HL-60 (cell line): ENCODE measurements at regions not wholly inside any gene's neighbourhood (a gene's known extent, or its start where the extent isn't known, plus 50 kb on each side); places are given as distances from the start of the nearest gene placed in this dataset.
A peak's percentile ranks its signal among the peaks of the same experiment; 100 is the strongest.

Experiments
- DNase-seq, 2 experiments: peaks; one replicate each; pipeline ENCODE4 v3.0.0-alpha.2; 2010 to 2020; ENCODE audit warnings: low read depth in 1 of 2, low spot score in 1 of 2
- H3K27ac ChIP-seq: fragments of 250-450 bp; sonication (Bioruptor Pico); replicated peaks from 2 replicates; pipeline ENCODE4 v1.5.1; 2020; ENCODE audit warnings: mild to moderate bottlenecking, moderate library complexity
- H3K27me3 ChIP-seq: fragments of 250-450 bp; sonication (Bioruptor Pico); 2 replicates; pipeline ENCODE4 v1.5.1; 2021; ENCODE audit warnings: mild to moderate bottlenecking, moderate library complexity; ENCODE audit not compliant: insufficient read depth, poor library complexity, severe bottlenecking
- H3K4me3 ChIP-seq: replicated peaks from 2 replicates; pipeline ENCODE4 v1.5.1; 2011; ENCODE audit warnings: mild to moderate bottlenecking, control low read depth, low read length; ENCODE audit not compliant: insufficient read depth
- CTCF ChIP-seq: IDR thresholded peaks from one replicate; pipeline ENCODE4 v1.5.1; 2011; ENCODE audit warnings: low read length, control low read depth, inconsistent platforms; ENCODE audit not compliant: insufficient read depth
- GABPA ChIP-seq: IDR thresholded peaks from 2 replicates; pipeline ENCODE4 v1.6.1; 2012; ENCODE audit warnings: low read depth
- POLR2AphosphoS5 ChIP-seq: IDR thresholded peaks from 2 replicates; pipeline ENCODE4 v1.6.1; 2012; ENCODE audit warnings: low read depth
- REST ChIP-seq: IDR thresholded peaks from 2 replicates; pipeline ENCODE4 v1.6.1; 2012; ENCODE audit warnings: low read depth; ENCODE audit not compliant: insufficient replicate concordance
- SPI1 ChIP-seq: IDR thresholded peaks from 2 replicates; pipeline ENCODE4 v1.6.1; 2012; ENCODE audit warnings: low read depth, mild to moderate bottlenecking, borderline replicate concordance

GRCh38 chr6:115360602-115361325 lies 699.9 kb downstream of the FRK start:
- no peak for DNase-seq
- no peak for TF ChIP-seq SPI1
- TF ChIP-seq CTCF: no peak
- Histone ChIP-seq H3K27ac (no peak overlapping the region), H3K27me3 (no peaks in the 10 kb centered on the region), H3K4me3 (no peak overlapping the region)

GRCh38 chr6:115358616-115359015 lies 702.1 kb downstream of the FRK start:
- H3K4me3 ChIP-seq: no peak overlapping the region
- no peak overlapping the region for H3K27ac ChIP-seq
- TF ChIP-seq POLR2AphosphoS5 (no peak), SPI1 (no peak), REST (no peak), GABPA (no peak), CTCF (no peak)
- H3K27me3 ChIP-seq: no peaks in the 10 kb centered on the region
- no peak for DNase-seq

GRCh38 chr6:115356371-115356770 lies 704.3 kb downstream of the FRK start:
- Histone ChIP-seq H3K4me3 (no peak overlapping the region), H3K27me3 (no peaks in the 10 kb centered on the region), H3K27ac (no peak overlapping the region)
- no peak for DNase-seq
- TF ChIP-seq POLR2AphosphoS5 (no peak), REST (peak; percentile 68), GABPA (no peak)

- no peak for DNase-seq
- Histone ChIP-seq H3K27me3 (no peaks in the 10 kb centered on the region), H3K4me3 (no peak overlapping the region), H3K27ac (no peak overlapping the region)
- TF ChIP-seq CTCF (no peak), REST (no peak), SPI1 (no peak), GABPA (no peak), POLR2AphosphoS5 (no peak)
Observed at GRCh38 chr6:115323001-115323400, 737.7 kb downstream of the FRK start.
